A549 (cell line): ENCODE measurements at regions not wholly inside any gene's neighbourhood (a gene's known extent, or its start where the extent isn't known, plus 50 kb on each side); places are given as distances from the start of the nearest gene placed in this dataset.

ENCODE experiments used
- ATAC-seq, 2 experiments: fragments of 200-7000 bp in 1 of 2; fragments of >200 bp in 1 of 2; cut with Nextera tagmentation in 1 of 2; cut with Tn5 transposase in 1 of 2; 3 replicates each; pipeline versions ENCODE4 v1.8.0 to v1.9.1; 2018 to 2020; ENCODE audit warnings: mild to moderate bottlenecking in 1 of 2, moderate library complexity in 1 of 2
- CTCF ChIA-PET: fragments of 300-600 bp; sonication (Branson Sonifier 250); formaldehyde crosslinking; extraction: SDS; loops from one replicate; lab custom pipeline; 2021; ENCODE audit warnings: antibody characterized with exemption, inconsistent platforms; lab: Yijun Ruan, JAX
- POLR2A ChIA-PET: fragments of 350-600 bp; formaldehyde crosslinking; extraction: SDS; loops from one replicate; lab custom pipeline; 2021; ENCODE audit warnings: antibody characterized with exemption, inconsistent platforms; lab: Yijun Ruan, JAX
- DNase-seq, 2 experiments: peaks; one replicate each; pipeline versions ENCODE4 v3.0.0 to v3.0.0-alpha.2; 2011 to 2016; ENCODE audit warnings: low read depth in 1 of 2, low spot score in 1 of 2
- FAIRE-seq: peaks from 2 replicates; lab custom pipeline; 2011; peaks lifted over from hg19 to GRCh38; lab: Jason Lieb, UNC
- H3K27ac ChIP-seq, 2 experiments: fragments of >200 bp; sonication (Bioruptor Twin); formaldehyde crosslinking; 3 replicates each; pipeline ENCODE4 v1.5.1; 2016 to 2017
- H3K4me1 ChIP-seq: fragments of >200 bp; sonication (Bioruptor Twin); formaldehyde crosslinking; 3 replicates; pipeline ENCODE4 v1.6.1; 2016
- H3K4me2 ChIP-seq: fragments of >200 bp; sonication (Bioruptor Twin); formaldehyde crosslinking; 3 replicates; pipeline ENCODE4 v1.6.1; 2016
- H3K4me3 ChIP-seq: fragments of >200 bp; sonication (Bioruptor Twin); formaldehyde crosslinking; 3 replicates; pipeline ENCODE4 v1.5.1; 2016
- H3K9me3 ChIP-seq: fragments of >200 bp; sonication (Bioruptor Twin); formaldehyde crosslinking; 3 replicates; pipeline ENCODE4 v1.6.1; 2016
- CEBPB ChIP-seq, 2 experiments: fragments of >200 bp in 1 of 2; sonication (Bioruptor Twin) in 1 of 2; formaldehyde crosslinking in 1 of 2; IDR thresholded peaks; 2 replicates each; pipeline ENCODE4 v1.6.1; 2012 to 2016
- CHD4 ChIP-seq: fragments of 200-600 bp; sonication (generic); IDR thresholded peaks from 2 replicates; pipeline ENCODE4 v1.6.1; 2016; ENCODE audit warnings: antibody characterized with exemption, mild to moderate bottlenecking, borderline replicate concordance
- EP300 ChIP-seq, 2 experiments: fragments of >200 bp; sonication (Bioruptor Twin); formaldehyde crosslinking; IDR thresholded peaks; 2 replicates in 1 of 2; 3 replicates in 1 of 2; pipeline ENCODE4 v1.6.1; 2016 to 2017
- FOSL2 ChIP-seq, 2 experiments: fragments of 450-650 bp in 1 of 2; fragments of >200 bp in 1 of 2; sonication (Bioruptor Twin) in 1 of 2; formaldehyde crosslinking; IDR thresholded peaks; 2 replicates each; pipeline versions ENCODE4 v1.5.0 to v1.6.1; 2016 to 2020; ENCODE audit warnings: mild to moderate bottlenecking in 1 of 2, moderate library complexity in 1 of 2
- FOXS1 ChIP-seq: fragments of 250-450 bp; sonication (Bioruptor Pico); IDR thresholded peaks from 2 replicates; pipeline ENCODE4 v1.5.0; 2020; ENCODE audit warnings: mild to moderate bottlenecking, moderate library complexity
- HEYL ChIP-seq: fragments of 250-450 bp; sonication (Bioruptor Pico); IDR thresholded peaks from 2 replicates; pipeline ENCODE4 v1.8.0; 2021; ENCODE audit warnings: mild to moderate bottlenecking, moderate library complexity
- HOXB5 ChIP-seq: fragments of 250-450 bp; sonication (Bioruptor Pico); IDR thresholded peaks from 2 replicates; pipeline ENCODE4 v1.5.0; 2020; ENCODE audit warnings: mild to moderate bottlenecking, moderate library complexity
- JUNB ChIP-seq: fragments of >200 bp; sonication (Bioruptor Twin); formaldehyde crosslinking; IDR thresholded peaks from 2 replicates; pipeline ENCODE4 v1.6.1; 2016
- MAZ ChIP-seq: fragments of 150-350 bp; IDR thresholded peaks from 2 replicates; pipeline ENCODE4 v1.6.1; 2014; ENCODE audit warnings: antibody characterized with exemption, low read depth, low read length, borderline replicate concordance
- NFE2L2 ChIP-seq: fragments of 150-350 bp; conservative IDR thresholded peaks from 2 replicates; pipeline ENCODE4 v1.6.1; 2014; ENCODE audit warnings: low read length
- POLR2AphosphoS2 ChIP-seq: conservative IDR thresholded peaks from 2 replicates; pipeline ENCODE4 v1.6.1; 2012; ENCODE audit warnings: low read length, improper control_type of control experiment, inconsistent platforms
- RNF2 ChIP-seq: fragments of 200-600 bp; sonication (generic); IDR thresholded peaks from 2 replicates; pipeline ENCODE4 v1.6.1; 2016; ENCODE audit warnings: low read depth, mild to moderate bottlenecking, antibody characterized with exemption, moderate library complexity, borderline replicate concordance
- TP53 ChIP-seq: fragments of 250-450 bp; sonication (Bioruptor Pico); IDR thresholded peaks from 2 replicates; pipeline ENCODE4 v1.5.0; 2021; ENCODE audit warnings: mild to moderate bottlenecking, moderate library complexity
- WGBS: methylation state at CpG from one replicate; pipeline ENCODE4 v1.1.6; 2017; ENCODE audit errors: missing lambda C conversion rate; 5-methylcytosine and 5-hydroxymethylcytosine counted together
- TF ChIP-seq, protein P1 (sequence below): IDR thresholded peaks from 2 replicates; pipeline ENCODE4 v1.6.1; 2012; ENCODE audit warnings: low read depth, borderline replicate concordance
- TF ChIP-seq, protein P2 (sequence below): IDR thresholded peaks from 2 replicates; pipeline ENCODE4 v1.6.1; 2012
- TF ChIP-seq, protein P3 (sequence below): fragments of 250-450 bp; sonication (Bioruptor Pico); IDR thresholded peaks from 2 replicates; pipeline ENCODE4 v1.5.0; 2021; ENCODE audit warnings: mild to moderate bottlenecking, moderate library complexity, borderline replicate concordance
- TF ChIP-seq, protein P4 (sequence below): fragments of 250-450 bp; sonication (Bioruptor Pico); IDR thresholded peaks from 2 replicates; pipeline ENCODE4 v1.5.0; 2020; ENCODE audit warnings: low read depth, mild to moderate bottlenecking, moderate library complexity
- TF ChIP-seq, protein P5 (sequence below): fragments of 150-350 bp; IDR thresholded peaks from 2 replicates; pipeline ENCODE4 v1.6.1; 2014; ENCODE audit warnings: low read depth, mild to moderate bottlenecking, low read length

DNA sequence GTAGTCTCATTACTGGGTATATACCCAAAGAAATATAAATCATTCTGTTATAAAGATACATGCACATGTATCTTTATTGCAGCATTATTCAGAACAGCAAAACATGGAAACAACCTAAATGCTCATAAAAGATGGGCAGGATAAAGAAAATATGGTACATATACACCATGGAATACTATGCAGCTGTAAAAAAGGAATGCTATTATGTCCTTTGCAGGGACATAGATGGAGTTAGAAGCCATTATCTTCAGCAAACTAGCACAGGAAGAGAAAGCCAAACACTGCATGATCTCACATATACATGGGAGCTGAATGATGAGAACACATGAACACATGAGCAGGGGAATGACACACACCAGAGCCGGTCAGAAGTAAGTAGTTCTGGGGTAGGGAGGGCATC lies 297.4 kb upstream of the GLI3 start:
- ATAC-seq (no peak), DNase-seq (no peak), FAIRE-seq (no peak)
- WGBS, result 6% methylated on average over 1 of the region's 1 CpG
- H3K27ac ChIP-seq, result no peak overlapping the region
- no peak overlapping the region for H3K4me2 ChIP-seq
- TF ChIP-seq, protein P1, sequence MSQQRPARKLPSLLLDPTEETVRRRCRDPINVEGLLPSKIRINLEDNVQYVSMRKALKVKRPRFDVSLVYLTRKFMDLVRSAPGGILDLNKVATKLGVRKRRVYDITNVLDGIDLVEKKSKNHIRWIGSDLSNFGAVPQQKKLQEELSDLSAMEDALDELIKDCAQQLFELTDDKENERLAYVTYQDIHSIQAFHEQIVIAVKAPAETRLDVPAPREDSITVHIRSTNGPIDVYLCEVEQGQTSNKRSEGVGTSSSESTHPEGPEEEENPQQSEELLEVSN, result no peak
- no peak for TF ChIP-seq JUNB
- TF ChIP-seq CHD4, result no peak
- ChIA-PET POLR2A (no interaction called here), CTCF (no interaction called here)
- H3K9me3 ChIP-seq, result no peaks in the 10 kb centered on the region
- H3K4me1 ChIP-seq, result no peaks in the 10 kb centered on the region
- no peak overlapping the region for H3K4me3 ChIP-seq

DNA sequence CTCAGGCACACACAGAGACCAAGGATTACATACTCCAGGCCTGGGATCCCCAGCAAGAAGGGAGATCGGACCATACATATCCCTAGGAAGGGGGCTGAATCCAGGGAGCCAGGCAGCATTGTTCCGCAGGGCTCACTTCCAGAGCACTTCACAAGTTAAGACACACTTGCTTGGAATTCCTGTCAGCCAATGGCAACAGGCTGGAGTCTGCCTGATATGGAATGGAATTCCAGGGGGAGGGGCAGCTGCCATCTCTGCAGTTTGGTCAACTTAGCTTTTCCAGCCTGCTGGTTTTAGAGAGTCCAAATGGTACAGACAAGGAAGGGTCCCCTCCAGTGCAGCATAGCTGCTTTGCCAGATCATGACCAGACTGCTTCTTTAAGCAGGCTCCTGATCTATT lies 290.0 kb upstream of the GLI3 start:
- POLR2A ChIA-PET, result no interaction called here
- no peak overlapping the region for H3K4me2 ChIP-seq
- TF ChIP-seq, protein P2, sequence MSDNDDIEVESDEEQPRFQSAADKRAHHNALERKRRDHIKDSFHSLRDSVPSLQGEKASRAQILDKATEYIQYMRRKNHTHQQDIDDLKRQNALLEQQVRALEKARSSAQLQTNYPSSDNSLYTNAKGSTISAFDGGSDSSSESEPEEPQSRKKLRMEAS, result no peak
- TF ChIP-seq TP53 (CRISPR knock-in tag), result no peak
- TF ChIP-seq, all 56 proteins: peak for 0
- WGBS, result 20% methylated on average over 1 of the region's 2 CpGs
- Histone ChIP-seq H3K27ac (no peak overlapping the region), H3K4me1 (no peaks in the 10 kb centered on the region), H3K4me3 (no peak overlapping the region), H3K9me3 (no peaks in the 10 kb centered on the region; the same call in 1 of the 3 replicates)
- CTCF ChIA-PET, result no interaction called here
- FAIRE-seq (no peak), ATAC-seq (no peak), DNase-seq (no peak)

DNA sequence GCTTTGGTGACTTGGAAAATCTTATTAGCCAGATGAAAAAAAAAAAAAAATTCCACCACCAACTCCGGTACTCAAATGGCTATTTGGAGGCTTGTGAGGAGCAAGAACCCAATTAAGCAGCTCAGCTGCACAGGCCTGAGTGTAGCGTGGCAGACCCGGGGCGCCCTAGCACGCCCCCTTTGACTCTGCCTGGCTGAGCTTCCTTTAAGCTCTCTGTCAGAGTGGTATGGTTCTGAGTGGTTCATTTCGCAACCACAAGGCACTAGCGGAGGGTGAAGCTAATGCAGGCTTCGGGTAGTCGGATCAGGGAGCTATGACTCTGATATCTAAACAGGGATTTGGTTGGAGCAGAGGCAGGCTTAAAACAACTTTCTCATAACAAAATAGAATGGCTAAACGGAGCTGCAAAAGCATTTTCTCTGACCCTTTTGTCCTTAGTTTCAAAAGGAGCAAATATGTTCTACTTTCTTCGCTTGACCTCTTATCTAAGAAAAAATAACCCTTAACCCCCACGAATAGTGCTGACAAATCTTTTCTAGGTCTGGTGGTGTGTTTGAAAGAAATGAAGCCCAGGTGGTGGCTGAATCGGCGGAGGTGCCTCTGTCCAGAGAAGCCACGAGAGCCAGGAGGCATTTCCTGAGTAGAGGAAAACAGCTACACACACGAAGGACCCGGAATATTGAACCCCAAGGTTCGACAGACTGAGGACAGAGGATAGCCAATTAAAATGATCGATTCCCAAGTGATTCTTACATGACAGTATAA lies 285.4 kb upstream of the GLI3 start:
- TF ChIP-seq HEYL (CRISPR knock-in tag), result no peak
- TF ChIP-seq FOXS1, result no peak
- no peak for TF ChIP-seq CEBPB (IDR thresholded peaks at IDR 0.05)
- TF ChIP-seq, protein P3, sequence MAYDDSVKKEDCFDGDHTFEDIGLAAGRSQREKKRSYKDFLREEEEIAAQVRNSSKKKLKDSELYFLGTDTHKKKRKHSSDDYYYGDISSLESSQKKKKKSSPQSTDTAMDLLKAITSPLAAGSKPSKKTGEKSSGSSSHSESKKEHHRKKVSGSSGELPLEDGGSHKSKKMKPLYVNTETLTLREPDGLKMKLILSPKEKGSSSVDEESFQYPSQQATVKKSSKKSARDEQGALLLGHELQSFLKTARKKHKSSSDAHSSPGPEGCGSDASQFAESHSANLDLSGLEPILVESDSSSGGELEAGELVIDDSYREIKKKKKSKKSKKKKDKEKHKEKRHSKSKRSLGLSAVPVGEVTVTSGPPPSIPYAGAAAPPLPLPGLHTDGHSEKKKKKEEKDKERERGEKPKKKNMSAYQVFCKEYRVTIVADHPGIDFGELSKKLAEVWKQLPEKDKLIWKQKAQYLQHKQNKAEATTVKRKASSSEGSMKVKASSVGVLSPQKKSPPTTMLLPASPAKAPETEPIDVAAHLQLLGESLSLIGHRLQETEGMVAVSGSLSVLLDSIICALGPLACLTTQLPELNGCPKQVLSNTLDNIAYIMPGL (CRISPR knock-in tag), result no peak
- no peak for TF ChIP-seq HOXB5
- TF ChIP-seq RNF2, result no peak
- TF ChIP-seq MAZ, result no peak
- TF ChIP-seq, protein P4, sequence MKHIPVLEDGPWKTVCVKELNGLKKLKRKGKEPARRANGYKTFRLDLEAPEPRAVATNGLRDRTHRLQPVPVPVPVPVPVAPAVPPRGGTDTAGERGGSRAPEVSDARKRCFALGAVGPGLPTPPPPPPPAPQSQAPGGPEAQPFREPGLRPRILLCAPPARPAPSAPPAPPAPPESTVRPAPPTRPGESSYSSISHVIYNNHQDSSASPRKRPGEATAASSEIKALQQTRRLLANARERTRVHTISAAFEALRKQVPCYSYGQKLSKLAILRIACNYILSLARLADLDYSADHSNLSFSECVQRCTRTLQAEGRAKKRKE (CRISPR knock-in tag), result no peak
- TF ChIP-seq NFE2L2, result no peak
- TF ChIP-seq, all 56 proteins: peak for 0
- FAIRE-seq, result no peak
- ChIA-PET POLR2A (no interaction called here), CTCF (interaction anchor here (1.0 kb wide), 1 partner anchor 9 kb away, joined by 3 read pairs; no protein-coding TSS in a partner anchor)
- no peak for DNase-seq
- H3K4me1 ChIP-seq, result no peaks in the 10 kb centered on the region
- peak; percentile 45 to 47; a peak in 2 of 6 replicates for ATAC-seq
- H3K4me3 ChIP-seq, result no peak overlapping the region
- H3K9me3 ChIP-seq, result no peaks in the 10 kb centered on the region; the same call in 1 of the 3 replicates
- no peak overlapping the region for H3K27ac ChIP-seq
- no peak overlapping the region for H3K4me2 ChIP-seq
- WGBS, result 4% methylated on average over 19 of the region's 19 CpGs

DNA sequence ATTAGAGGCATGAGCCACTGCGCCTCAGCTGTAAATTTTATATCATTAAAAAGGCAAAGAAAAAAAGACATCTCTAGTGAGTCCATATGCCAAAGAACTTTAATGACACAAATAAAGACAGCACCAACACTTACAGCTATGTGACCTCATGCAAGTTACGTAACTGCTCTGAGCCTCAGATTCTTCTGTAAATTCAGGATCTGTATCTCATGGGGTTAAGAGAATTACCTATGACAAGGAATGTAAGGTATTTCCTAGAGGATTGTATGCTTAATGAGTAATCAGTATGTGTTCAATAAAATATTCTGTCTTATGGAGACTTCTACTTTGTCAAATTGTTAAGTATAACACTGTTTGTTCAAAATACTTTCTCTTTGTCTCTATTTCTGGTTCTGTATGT lies 274.0 kb upstream of the GLI3 start:
- DNase-seq, result no peak

More for the DNA sequence above, 274.0 kb upstream of the GLI3 start:
- Histone ChIP-seq H3K4me1 (no peaks in the 10 kb centered on the region), H3K4me3 (no peak overlapping the region), H3K27ac (no peak overlapping the region), H3K4me2 (no peak overlapping the region), H3K9me3 (no peaks in the 10 kb centered on the region)
- POLR2A ChIA-PET, result no interaction called here
- CTCF ChIA-PET, result no interaction called here
- 2% methylated on average over 2 of the region's 2 CpGs for WGBS
- ATAC-seq, result no peak
- FAIRE-seq, result no peak
- no peak for TF ChIP-seq POLR2AphosphoS2
- TF ChIP-seq FOSL2 (IDR thresholded peaks at IDR 0.05), result no peak
- TF ChIP-seq FOSL2 (CRISPR knock-in tag; IDR thresholded peaks at IDR 0.05), result no peak
- no peak for TF ChIP-seq EP300 (IDR thresholded peaks at IDR 0.05)
- TF ChIP-seq, protein P5, sequence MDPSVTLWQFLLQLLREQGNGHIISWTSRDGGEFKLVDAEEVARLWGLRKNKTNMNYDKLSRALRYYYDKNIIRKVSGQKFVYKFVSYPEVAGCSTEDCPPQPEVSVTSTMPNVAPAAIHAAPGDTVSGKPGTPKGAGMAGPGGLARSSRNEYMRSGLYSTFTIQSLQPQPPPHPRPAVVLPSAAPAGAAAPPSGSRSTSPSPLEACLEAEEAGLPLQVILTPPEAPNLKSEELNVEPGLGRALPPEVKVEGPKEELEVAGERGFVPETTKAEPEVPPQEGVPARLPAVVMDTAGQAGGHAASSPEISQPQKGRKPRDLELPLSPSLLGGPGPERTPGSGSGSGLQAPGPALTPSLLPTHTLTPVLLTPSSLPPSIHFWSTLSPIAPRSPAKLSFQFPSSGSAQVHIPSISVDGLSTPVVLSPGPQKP, result no peak
